HG02885 (cell line): ENCODE measurements at regions not wholly inside any gene's neighbourhood (a gene's known extent, or its start where the extent isn't known, plus 50 kb on each side); places are given as distances from the start of the nearest gene placed in this dataset.
"Not testable (repeated sequence)": the region's sequence is repeated elsewhere in the genome, so short reads cannot be mapped to it uniquely, and the experiment has no call there.

ENCODE experiments used
- ATAC-seq: cut with Tn5 transposase; IDR thresholded peaks from one replicate; pipeline ENCODE4 v1.9.1; 2021; ENCODE audit warnings: mild to moderate bottlenecking; ENCODE audit not compliant: unreplicated experiment, poor library complexity

- no peak for ATAC-seq
Observed at GRCh38 chr5:93236807-93237421, 344.1 kb downstream of the NR2F1-AS1 start.

GRCh38 chr5:93235761-93236160 is 345.3 kb downstream of the NR2F1-AS1 start:
- no peak for ATAC-seq

GRCh38 chr5:93226202-93226735 is 354.8 kb downstream of the NR2F1-AS1 start:
- no peak for ATAC-seq

- ATAC-seq, result no peak
Observed at GRCh38 chr5:93225748-93226147, 355.3 kb downstream of the NR2F1-AS1 start.

GRCh38 chr5:93224624-93225023 is 356.4 kb downstream of the NR2F1-AS1 start:
- ATAC-seq, result no peak

- no peak for ATAC-seq
Observed at GRCh38 chr5:93221773-93222172, 359.2 kb downstream of the NR2F1-AS1 start.

GRCh38 chr5:93220431-93220830 is 360.6 kb downstream of the NR2F1-AS1 start:
- ATAC-seq, result no peak

- no peak for ATAC-seq
Observed at GRCh38 chr5:93219641-93220145, 361.3 kb downstream of the NR2F1-AS1 start.

- not testable (repeated sequence) for ATAC-seq
Observed at GRCh38 chr5:93213111-93213794, 367.8 kb downstream of the NR2F1-AS1 start.

- ATAC-seq, result no peak
Observed at GRCh38 chr5:93209476-93209875, 371.5 kb downstream of the NR2F1-AS1 start.

- ATAC-seq, result no peak
Observed at GRCh38 chr5:93208141-93208751, 372.8 kb downstream of the NR2F1-AS1 start.

GRCh38 chr5:93206203-93206602 is 374.8 kb downstream of the NR2F1-AS1 start:
- ATAC-seq, result no peak

- no peak for ATAC-seq
Observed at GRCh38 chr5:93201061-93201460, 380.0 kb downstream of the NR2F1-AS1 start.

GRCh38 chr5:93196986-93197385 is 384.0 kb downstream of the NR2F1-AS1 start:
- ATAC-seq, result no peak

GRCh38 chr5:93193431-93194347 is 387.3 kb downstream of the NR2F1-AS1 start:
- no peak for ATAC-seq

- no peak for ATAC-seq
Observed at GRCh38 chr5:93192683-93193082, 388.3 kb downstream of the NR2F1-AS1 start.

- no peak for ATAC-seq
Observed at GRCh38 chr5:93192087-93192486, 388.9 kb downstream of the NR2F1-AS1 start.

- ATAC-seq, result no peak
Observed at GRCh38 chr5:93191035-93191817, 389.8 kb downstream of the NR2F1-AS1 start.

- ATAC-seq, result no peak
Observed at GRCh38 chr5:93189707-93190120, 391.3 kb downstream of the NR2F1-AS1 start.
